Erythroblast (primary cell): ENCODE measurements at regions not wholly inside any gene's neighbourhood (a gene's known extent, or its start where the extent isn't known, plus 50 kb on each side); places are given as distances from the start of the nearest gene placed in this dataset.

Experiments used
- GATA1 ChIP-seq: IDR thresholded peaks from 2 replicates; pipeline ENCODE4 v1.6.1; 2011; ENCODE audit warnings: low read depth, mild to moderate bottlenecking, control low read depth, low read length, moderate library complexity
- POLR2A ChIP-seq: IDR thresholded peaks from 2 replicates; pipeline ENCODE4 v1.6.1; 2011; ENCODE audit warnings: mild to moderate bottlenecking, low read length

GRCh38 chr4:128601991-128602695 is 207.4 kb upstream of the JADE1 start:
- TF ChIP-seq POLR2A (no peak), GATA1 (no peak)
